OCI-LY3 (cell line): ENCODE measurements at regions not wholly inside any gene's neighbourhood (a gene's known extent, or its start where the extent isn't known, plus 50 kb on each side); places are given as distances from the start of the nearest gene placed in this dataset.
"Not testable (repeated sequence)": the region's sequence is repeated elsewhere in the genome, so short reads cannot be mapped to it uniquely, and the experiment has no call there.

ENCODE experiments used
- H2AFZ ChIP-seq: fragments of 200-600, 300-600 bp; shearing (Covaris generic); 2 replicates; pipeline ENCODE4 v1.6.0; 2014; ENCODE audit warnings: antibody characterized with exemption, low read depth, low read length
- H3K27ac ChIP-seq: fragments of 200-600, 300-600 bp; sonication (generic); 2 replicates; pipeline ENCODE4 v1.5.1; 2014; ENCODE audit warnings: mild to moderate bottlenecking, low read length, moderate library complexity, mixed read lengths
- H3K27me3 ChIP-seq: fragments of 200-600, 300-600 bp; sonication (generic); 2 replicates; pipeline ENCODE4 v1.6.1; 2014; ENCODE audit warnings: low read depth, low read length, mixed read lengths
- H3K36me3 ChIP-seq: fragments of 200-600, 300-600 bp; sonication (generic); replicated peaks from 2 replicates; pipeline ENCODE3; 2014; ENCODE audit warnings: low read depth, low read length, mixed read lengths
- H3K4me1 ChIP-seq: fragments of 300-600, 200-600 bp; sonication (generic); 2 replicates; pipeline ENCODE4 v1.6.1; 2014; ENCODE audit warnings: low read length, mixed read lengths
- H3K4me2 ChIP-seq: fragments of 200-600, 300-600 bp; sonication (generic); 2 replicates; pipeline ENCODE4 v1.6.1; 2014; ENCODE audit warnings: low read length, mixed read lengths
- H3K4me3 ChIP-seq: fragments of 300-600, 200-600 bp; sonication (generic); 2 replicates; pipeline ENCODE4 v1.5.1; 2014; ENCODE audit warnings: antibody characterized with exemption, mild to moderate bottlenecking, low read length, moderate library complexity
- H3K79me2 ChIP-seq: fragments of 300-600, 200-600 bp; shearing (Covaris generic); 2 replicates; pipeline ENCODE4 v1.6.1; 2014; ENCODE audit warnings: mild to moderate bottlenecking, low read length, mixed read lengths
- H3K9ac ChIP-seq: fragments of 300-600, 200-600 bp; shearing (Covaris generic); 2 replicates; pipeline ENCODE4 v1.6.0; 2014; ENCODE audit warnings: mild to moderate bottlenecking, low read length, moderate library complexity
- H3K9me3 ChIP-seq: fragments of 200-600, 300-600 bp; shearing (Covaris generic); 2 replicates; pipeline ENCODE4 v1.6.1; 2014; ENCODE audit warnings: low read length, mixed read lengths; ENCODE audit not compliant: insufficient read depth
- H4K20me1 ChIP-seq: fragments of 200-600, 300-600 bp; sonication (generic); 2 replicates; pipeline ENCODE4 v1.6.1; 2016; ENCODE audit warnings: low read length, mixed read lengths; ENCODE audit not compliant: insufficient read depth
- CTCF ChIP-seq: fragments of 200-600, 300-600 bp; sonication (generic); IDR thresholded peaks from 2 replicates; pipeline ENCODE4 v1.5.1; 2014; ENCODE audit warnings: antibody characterized with exemption, low read length, low read depth
- EZH2phosphoT487 ChIP-seq: fragments of 200-600 bp; shearing (Covaris generic); IDR thresholded peaks from 2 replicates; pipeline ENCODE4 v1.6.1; 2018; ENCODE audit warnings: antibody characterized with exemption, mixed run types, low read depth

- Histone ChIP-seq H3K4me3 (no peak overlapping the region), H2AFZ (no peak overlapping the region), H3K36me3 (no peaks in the 10 kb centered on the region), H3K9me3 (no peaks in the 10 kb centered on the region), H3K27me3 (no peaks in the 10 kb centered on the region), H3K4me1 (no peaks in the 10 kb centered on the region), H3K9ac (no peak overlapping the region), H3K27ac (no peak overlapping the region), H3K79me2 (no peaks in the 10 kb centered on the region), H3K4me2 (no peak overlapping the region), H4K20me1 (no peaks in the 10 kb centered on the region)
- TF ChIP-seq EZH2phosphoT487 (no peak), CTCF (no peak)
Measured at GRCh38 chr14:43729143-43729542, 777.9 kb downstream of the FSCB start.

GRCh38 chr14:43706900-43707299 is 800.2 kb downstream of the FSCB start:
- H3K79me2 ChIP-seq: no peaks in the 10 kb centered on the region
- no peak overlapping the region for H3K9ac ChIP-seq
- no peaks in the 10 kb centered on the region for H3K9me3 ChIP-seq
- no peak overlapping the region for H3K27ac ChIP-seq
- H3K36me3 ChIP-seq: no peaks in the 10 kb centered on the region
- no peaks in the 10 kb centered on the region for H4K20me1 ChIP-seq
- H3K4me3 ChIP-seq: no peak overlapping the region
- no peaks in the 10 kb centered on the region for H3K4me1 ChIP-seq
- no peak overlapping the region for H3K4me2 ChIP-seq
- H2AFZ ChIP-seq: no peak overlapping the region
- TF ChIP-seq CTCF (no peak), EZH2phosphoT487 (no peak)
- no peaks in the 10 kb centered on the region for H3K27me3 ChIP-seq

DNA sequence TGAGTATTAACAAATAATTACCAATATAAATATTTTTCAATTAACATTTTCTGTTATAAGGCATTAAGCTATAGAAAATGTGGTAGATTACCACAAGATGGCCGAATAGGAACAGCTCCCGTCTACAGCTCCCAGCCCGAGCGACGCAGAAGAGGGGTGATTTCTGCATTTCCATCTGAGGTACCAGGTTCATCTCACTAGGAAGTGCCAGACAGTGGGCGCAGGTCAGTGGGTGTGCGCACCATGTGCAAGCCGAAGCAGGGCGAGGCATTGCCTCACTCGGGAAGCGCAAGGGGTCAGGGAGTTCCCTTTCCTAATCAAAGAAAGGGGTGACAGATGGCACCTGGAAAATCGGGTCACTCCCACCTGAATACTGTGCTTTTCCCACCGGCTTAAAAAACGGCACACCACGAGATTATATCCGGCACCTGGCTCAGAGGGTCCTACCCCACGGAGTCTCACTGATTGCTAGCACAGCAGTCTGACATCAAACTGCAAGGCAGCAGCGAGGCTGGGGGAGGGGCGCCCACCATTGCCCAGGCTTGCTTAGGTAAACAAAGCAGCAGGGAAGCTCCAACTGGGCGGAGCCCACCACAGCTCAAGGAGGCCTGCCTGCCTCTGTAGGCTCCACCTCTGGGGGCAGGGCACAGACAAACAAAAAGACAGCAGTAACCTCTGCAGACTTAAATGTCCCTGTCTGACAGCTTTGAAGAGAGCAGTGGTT is 808.4 kb downstream of the FSCB start:
- not testable (repeated sequence) for H3K4me1 ChIP-seq, H3K79me2 ChIP-seq, H3K27me3 ChIP-seq, H3K27ac ChIP-seq, H3K4me3 ChIP-seq, H4K20me1 ChIP-seq, H3K9me3 ChIP-seq, H3K36me3 ChIP-seq, H3K4me2 ChIP-seq, H3K9ac ChIP-seq, H2AFZ ChIP-seq

GRCh38 chr14:43697003-43697402 is 810.1 kb downstream of the FSCB start:
- Histone ChIP-seq H3K79me2 (no peaks in the 10 kb centered on the region), H2AFZ (no peak overlapping the region), H3K4me1 (no peaks in the 10 kb centered on the region), H3K27ac (no peak overlapping the region), H3K9ac (no peak overlapping the region), H3K4me3 (no peak overlapping the region), H3K9me3 (no peaks in the 10 kb centered on the region), H3K4me2 (no peak overlapping the region), H3K27me3 (no peaks in the 10 kb centered on the region), H4K20me1 (no peaks in the 10 kb centered on the region), H3K36me3 (no peaks in the 10 kb centered on the region)
- TF ChIP-seq EZH2phosphoT487: no peak

DNA sequence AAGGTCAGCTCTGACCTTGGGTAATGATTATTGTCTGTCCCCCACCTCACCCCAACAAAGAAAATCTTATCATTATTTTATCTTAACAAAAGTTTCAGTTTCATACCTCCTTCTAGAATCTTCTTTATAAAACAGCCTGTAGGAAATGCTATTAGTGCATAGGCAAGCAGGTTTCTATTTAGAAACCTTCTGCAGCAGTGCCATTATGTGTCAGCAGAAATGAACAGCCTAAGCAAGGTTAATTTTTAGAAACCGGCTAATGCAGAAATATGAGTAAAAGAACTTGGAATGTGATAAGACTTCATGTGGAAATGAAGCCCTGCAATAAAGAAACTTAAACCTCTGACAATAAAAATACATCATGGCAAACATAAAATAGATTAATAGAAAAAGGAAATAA is 814.4 kb downstream of the FSCB start:
- no peaks in the 10 kb centered on the region for H3K36me3 ChIP-seq
- H3K4me2 ChIP-seq: no peak overlapping the region
- H3K4me3 ChIP-seq: no peak overlapping the region
- no peaks in the 10 kb centered on the region for H3K4me1 ChIP-seq
- H3K9me3 ChIP-seq: no peaks in the 10 kb centered on the region
- H2AFZ ChIP-seq: no peak overlapping the region
- H4K20me1 ChIP-seq: no peaks in the 10 kb centered on the region
- TF ChIP-seq CTCF: no peak
- no peak for TF ChIP-seq EZH2phosphoT487
- no peak overlapping the region for H3K27ac ChIP-seq
- no peaks in the 10 kb centered on the region for H3K27me3 ChIP-seq
- no peak overlapping the region for H3K9ac ChIP-seq
- no peaks in the 10 kb centered on the region for H3K79me2 ChIP-seq
